Glutamatergic neuron (in vitro differentiated cells): ENCODE measurements at regions not wholly inside any gene's neighbourhood (a gene's known extent, or its start where the extent isn't known, plus 50 kb on each side); places are given as distances from the start of the nearest gene placed in this dataset.

Experiments
- DNase-seq: peaks from one replicate; pipeline ENCODE4 v3.0.0; 2022
- H3K27ac Mint-ChIP-seq: one replicate; pipeline ENCODE4 v1.8.0; 2020; ENCODE audit warnings: mild to moderate bottlenecking, mixed read lengths, inconsistent platforms; ENCODE audit not compliant: unreplicated experiment
- H3K27me3 Mint-ChIP-seq: one replicate; pipeline ENCODE4 v1.8.0; 2020; ENCODE audit warnings: mild to moderate bottlenecking, moderate library complexity, mixed read lengths, inconsistent platforms; ENCODE audit not compliant: unreplicated experiment
- H3K36me3 Mint-ChIP-seq: one replicate; pipeline ENCODE4 v1.8.0; 2020; ENCODE audit warnings: mild to moderate bottlenecking, mixed read lengths, inconsistent platforms; ENCODE audit not compliant: unreplicated experiment
- H3K4me1 Mint-ChIP-seq: one replicate; pipeline ENCODE4 v1.8.0; 2020; ENCODE audit warnings: mild to moderate bottlenecking, low read depth, mixed read lengths, inconsistent platforms; ENCODE audit not compliant: unreplicated experiment
- H3K4me3 Mint-ChIP-seq: one replicate; pipeline ENCODE4 v1.8.0; 2020; ENCODE audit warnings: mild to moderate bottlenecking, mixed read lengths, inconsistent platforms; ENCODE audit not compliant: unreplicated experiment
- H3K9me3 Mint-ChIP-seq: one replicate; pipeline ENCODE4 v1.8.0; 2020; ENCODE audit warnings: mild to moderate bottlenecking, moderate library complexity, mixed read lengths, inconsistent platforms; ENCODE audit not compliant: unreplicated experiment
- TF ChIP-seq, protein P1 (sequence below): fragments of 200-600 bp; sonication (generic); IDR thresholded peaks from one replicate; pipeline ENCODE4 v1.5.0; 2021; ENCODE audit not compliant: partially characterized antibody, unreplicated experiment

DNA sequence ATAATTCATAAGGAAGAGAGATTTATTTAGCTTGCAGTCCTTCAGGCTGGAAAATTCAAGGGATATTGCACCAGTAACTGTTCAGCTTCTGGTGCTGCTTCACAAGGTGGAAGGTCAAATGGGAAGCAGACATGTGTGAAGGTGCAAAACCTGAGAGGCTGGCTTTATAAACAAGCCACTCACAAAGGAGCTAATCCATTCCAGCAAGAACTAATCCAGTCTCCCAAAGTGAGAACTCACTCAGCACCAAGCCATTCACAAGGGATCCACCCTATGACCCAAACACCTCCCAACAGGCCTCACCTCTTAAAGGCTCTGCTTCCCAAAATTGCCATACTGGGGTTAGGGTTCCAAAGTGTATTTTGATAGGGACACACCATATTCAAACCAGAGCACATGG, 1018.4 kb upstream of the ACVR2A start:
- TF ChIP-seq, protein P1, sequence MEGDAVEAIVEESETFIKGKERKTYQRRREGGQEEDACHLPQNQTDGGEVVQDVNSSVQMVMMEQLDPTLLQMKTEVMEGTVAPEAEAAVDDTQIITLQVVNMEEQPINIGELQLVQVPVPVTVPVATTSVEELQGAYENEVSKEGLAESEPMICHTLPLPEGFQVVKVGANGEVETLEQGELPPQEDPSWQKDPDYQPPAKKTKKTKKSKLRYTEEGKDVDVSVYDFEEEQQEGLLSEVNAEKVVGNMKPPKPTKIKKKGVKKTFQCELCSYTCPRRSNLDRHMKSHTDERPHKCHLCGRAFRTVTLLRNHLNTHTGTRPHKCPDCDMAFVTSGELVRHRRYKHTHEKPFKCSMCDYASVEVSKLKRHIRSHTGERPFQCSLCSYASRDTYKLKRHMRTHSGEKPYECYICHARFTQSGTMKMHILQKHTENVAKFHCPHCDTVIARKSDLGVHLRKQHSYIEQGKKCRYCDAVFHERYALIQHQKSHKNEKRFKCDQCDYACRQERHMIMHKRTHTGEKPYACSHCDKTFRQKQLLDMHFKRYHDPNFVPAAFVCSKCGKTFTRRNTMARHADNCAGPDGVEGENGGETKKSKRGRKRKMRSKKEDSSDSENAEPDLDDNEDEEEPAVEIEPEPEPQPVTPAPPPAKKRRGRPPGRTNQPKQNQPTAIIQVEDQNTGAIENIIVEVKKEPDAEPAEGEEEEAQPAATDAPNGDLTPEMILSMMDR: no peak
- DNase-seq: no peak
- Mint-ChIP-seq H3K27ac (no peak overlapping the region), H3K9me3 (no peaks in the 10 kb centered on the region), H3K27me3 (no peaks in the 10 kb centered on the region), H3K36me3 (peaks cover 3% of the 10 kb centered on the region), H3K4me1 (no peaks in the 10 kb centered on the region), H3K4me3 (no peak overlapping the region)

DNA sequence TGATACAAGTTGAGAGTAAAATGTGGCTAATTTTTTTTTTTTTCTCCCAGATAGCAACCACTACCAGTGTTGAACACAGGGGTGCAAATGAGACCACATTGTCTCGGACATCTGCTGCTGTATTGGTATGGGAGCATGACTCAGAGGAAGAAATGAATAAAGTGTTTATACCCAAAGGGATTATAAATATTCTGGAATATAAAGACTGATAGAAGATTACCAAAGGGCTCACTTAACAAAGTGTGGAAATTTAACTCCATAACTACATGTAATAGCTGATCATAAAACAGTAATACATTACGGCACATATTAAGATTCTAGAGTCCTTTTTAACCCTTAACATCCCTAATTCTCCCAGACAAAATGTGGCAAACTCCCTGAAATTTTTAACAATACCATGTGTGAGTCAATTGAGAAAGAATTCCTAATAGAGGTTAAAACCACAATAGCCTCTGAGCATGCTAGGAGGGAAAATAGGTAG, 1023.0 kb upstream of the ACVR2A start:
- Mint-ChIP-seq H3K4me3 (no peak overlapping the region), H3K4me1 (no peaks in the 10 kb centered on the region), H3K9me3 (no peaks in the 10 kb centered on the region), H3K27me3 (no peaks in the 10 kb centered on the region), H3K36me3 (peaks cover 3% of the 10 kb centered on the region), H3K27ac (no peak overlapping the region)
- TF ChIP-seq, protein P1: no peak
- no peak for DNase-seq

DNA sequence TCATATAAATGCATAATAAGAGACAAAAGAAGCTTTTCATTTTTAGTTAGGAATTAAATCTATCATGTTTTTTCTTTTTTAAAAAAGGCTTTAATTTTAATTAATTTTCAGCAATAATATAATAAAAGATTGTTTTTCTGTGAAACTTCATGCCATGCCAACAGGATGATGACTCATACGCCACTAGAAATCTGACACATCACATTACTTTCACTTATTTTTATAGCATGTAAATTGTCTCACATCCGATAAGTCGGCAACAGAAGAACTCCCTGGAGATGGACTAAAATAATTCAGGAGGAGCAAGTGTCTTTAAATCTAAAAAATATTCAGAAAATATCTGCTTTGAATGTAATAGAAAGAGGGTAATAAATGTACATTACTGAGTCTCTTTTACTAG, 1024.2 kb upstream of the ACVR2A start:
- no peak overlapping the region for H3K4me3 Mint-ChIP-seq
- H3K27ac Mint-ChIP-seq: no peak overlapping the region
- no peaks in the 10 kb centered on the region for H3K27me3 Mint-ChIP-seq
- H3K9me3 Mint-ChIP-seq: no peaks in the 10 kb centered on the region
- H3K36me3 Mint-ChIP-seq: peaks cover 3% of the 10 kb centered on the region
- no peaks in the 10 kb centered on the region for H3K4me1 Mint-ChIP-seq
- DNase-seq: no peak
- TF ChIP-seq, protein P1: no peak

DNA sequence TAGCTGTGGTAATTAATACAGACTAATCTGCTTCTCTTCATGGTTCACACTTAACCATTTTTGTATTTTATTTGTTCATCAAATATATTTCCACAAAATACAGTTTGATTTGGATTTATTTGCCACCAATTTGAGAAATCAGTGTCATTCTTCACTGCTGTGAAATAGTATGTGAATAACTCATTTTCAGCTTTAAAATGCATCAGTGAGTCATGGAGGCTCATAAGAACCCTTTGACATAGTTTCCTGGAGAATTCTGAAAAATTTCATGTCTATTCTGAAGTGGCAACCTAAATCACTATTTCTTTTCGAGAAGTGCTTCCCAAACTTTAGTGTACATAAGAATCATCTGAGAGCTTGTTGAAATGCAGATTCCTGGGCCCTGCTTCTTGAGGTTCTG, 1026.7 kb upstream of the ACVR2A start:
- Mint-ChIP-seq H3K27ac (no peak overlapping the region), H3K4me3 (no peak overlapping the region), H3K27me3 (no peaks in the 10 kb centered on the region), H3K36me3 (no peaks in the 10 kb centered on the region), H3K9me3 (no peaks in the 10 kb centered on the region), H3K4me1 (no peaks in the 10 kb centered on the region)
- TF ChIP-seq, protein P1: no peak
- DNase-seq: no peak

DNA sequence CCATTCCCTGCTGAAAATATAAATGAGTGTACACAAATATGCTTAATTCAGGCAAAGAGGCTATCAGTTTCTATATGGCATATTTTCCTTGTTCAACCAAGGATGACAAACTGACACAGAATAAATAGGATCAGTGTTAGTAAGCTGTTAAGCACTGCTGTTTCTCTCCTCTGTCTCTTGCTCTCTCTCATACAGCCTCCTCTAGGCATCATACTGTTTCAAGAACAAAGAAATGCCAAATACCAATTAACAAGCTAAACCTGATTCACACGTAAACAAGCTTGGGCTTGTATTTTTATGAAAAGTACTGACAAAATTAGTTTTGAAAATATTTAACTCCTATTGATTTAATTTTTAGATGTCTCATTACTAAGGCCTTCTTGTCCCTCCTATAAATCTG, 1027.2 kb upstream of the ACVR2A start:
- no peaks in the 10 kb centered on the region for H3K9me3 Mint-ChIP-seq
- H3K36me3 Mint-ChIP-seq: no peaks in the 10 kb centered on the region
- no peak overlapping the region for H3K27ac Mint-ChIP-seq

More for the DNA sequence above, 1027.2 kb upstream of the ACVR2A start:
- Mint-ChIP-seq H3K4me1 (no peaks in the 10 kb centered on the region), H3K27me3 (no peaks in the 10 kb centered on the region), H3K4me3 (no peak overlapping the region)
- TF ChIP-seq, protein P1: no peak
- no peak for DNase-seq
